AG08396 (cell line): ENCODE measurements at regions not wholly inside any gene's neighbourhood (a gene's known extent, or its start where the extent isn't known, plus 50 kb on each side); places are given as distances from the start of the nearest gene placed in this dataset.

Experiments used
- DNase-seq: peaks from one replicate; pipeline ENCODE4 v3.0.0; 2012; ENCODE audit warnings: low spot score, mixed read lengths

- no peak for DNase-seq
Observed at GRCh38 chr19:32208060-32208459, 137.3 kb upstream of the ZNF507 start.

- DNase-seq, result no peak
Observed at GRCh38 chr19:32219392-32219791, 126.0 kb upstream of the ZNF507 start.

- no peak for DNase-seq
Observed at GRCh38 chr19:32219881-32220472, 125.4 kb upstream of the ZNF507 start.

- no peak for DNase-seq
Observed at GRCh38 chr19:32220951-32221350, 124.5 kb upstream of the ZNF507 start.

- no peak for DNase-seq
Observed at GRCh38 chr19:32222556-32222955, 122.9 kb upstream of the ZNF507 start.

- no peak for DNase-seq
Observed at GRCh38 chr19:32223106-32223505, 122.3 kb upstream of the ZNF507 start.

- no peak for DNase-seq
Observed at GRCh38 chr19:32223595-32224370, 121.6 kb upstream of the ZNF507 start.

- DNase-seq, result peak; percentile 90
Observed at GRCh38 chr19:32224371-32225244, 120.8 kb upstream of the ZNF507 start.

GRCh38 chr19:32227561-32228165, 117.7 kb upstream of the ZNF507 start:
- DNase-seq, result no peak

- no peak for DNase-seq
Observed at GRCh38 chr19:32230441-32230840, 115.0 kb upstream of the ZNF507 start.

- DNase-seq, result no peak
Observed at GRCh38 chr19:32231020-32231419, 114.4 kb upstream of the ZNF507 start.

GRCh38 chr19:32231691-32232090, 113.7 kb upstream of the ZNF507 start:
- no peak for DNase-seq

GRCh38 chr19:32232449-32232848, 113.0 kb upstream of the ZNF507 start:
- no peak for DNase-seq

- DNase-seq, result no peak
Observed at GRCh38 chr19:32233091-32233490, 112.3 kb upstream of the ZNF507 start.

- DNase-seq, result no peak
Observed at GRCh38 chr19:32233885-32234284, 111.5 kb upstream of the ZNF507 start.

GRCh38 chr19:32234663-32235217, 110.7 kb upstream of the ZNF507 start:
- DNase-seq, result no peak

- DNase-seq, result no peak
Observed at GRCh38 chr19:32238076-32238475, 107.3 kb upstream of the ZNF507 start.

- no peak for DNase-seq
Observed at GRCh38 chr19:32240316-32240715, 105.1 kb upstream of the ZNF507 start.

- no peak for DNase-seq
Observed at GRCh38 chr19:32241306-32241705, 104.1 kb upstream of the ZNF507 start.

GRCh38 chr19:32241932-32242710, 103.3 kb upstream of the ZNF507 start:
- DNase-seq, result no peak

- DNase-seq, result no peak
Observed at GRCh38 chr19:32246006-32246405, 99.4 kb upstream of the ZNF507 start.
